ENCODE measurements at regions not wholly inside any gene's neighbourhood (a gene's known extent, or its start where the extent isn't known, plus 50 kb on each side); places are given as distances from the start of the nearest gene placed in this dataset.

- Mint-ChIP-seq H3K4me3 (no peak overlapping the region), H3K9me3 (no peaks in the 10 kb centered on the region; a peak in 2 of 5 replicates), H3K27me3 (ENCODE audit: low read depth) (peaks cover 36% of the 10 kb centered on the region), H3K27ac (no peak overlapping the region; a peak in 1 of 7 replicates), H3K4me1 (peaks cover 39 to 51% of the 10 kb centered on the region in 2 experiments), H3K36me3 (ENCODE audit: insufficient read depth in 1 of 3, low read depth in 3 of 3) (no peaks in the 10 kb centered on the region)
- no peak overlapping the region for H2BK5ac ChIP-seq (ENCODE audit: insufficient read length, low read length)
- H3K14ac ChIP-seq (ENCODE audit: insufficient read depth, low read length): no peak overlapping the region
- H2BK12ac ChIP-seq (ENCODE audit: insufficient read length, low read depth, low read length): no peak overlapping the region
- H3K4me1 ChIP-seq (ENCODE audit: insufficient read depth, low read length): peaks cover 4% of the 10 kb centered on the region; the same call in 1 of the 2 replicates
- H3T11ph ChIP-seq (ENCODE audit: low read length): no peak overlapping the region
- no peak overlapping the region for H3K4me2 ChIP-seq (ENCODE audit: insufficient read depth, insufficient read length, low read length)
- no peak overlapping the region for H2BK15ac ChIP-seq (ENCODE audit: low read depth, low read length)
- no peak overlapping the region for H2AFZ ChIP-seq (ENCODE audit: low read length)
- H3K9me3 ChIP-seq (ENCODE audit: control insufficient read depth, low read depth, low read length): no peaks in the 10 kb centered on the region
- no peak overlapping the region for H3K18ac ChIP-seq (ENCODE audit: insufficient read length, low read depth, low read length)
- no peak overlapping the region for H4K5ac ChIP-seq (ENCODE audit: insufficient read length, low read depth, low read length)
- H3K27me3 ChIP-seq (ENCODE audit: insufficient read depth, low read length): peaks cover 16% of the 10 kb centered on the region; the same call in 1 of the 2 replicates
- no peak overlapping the region for H4K8ac ChIP-seq (replicated peaks; ENCODE audit: insufficient read length, low read depth, low read length)
- no peak for DNase-seq
- no peaks in the 10 kb centered on the region for H3K79me2 ChIP-seq (ENCODE audit: insufficient read depth, low read length)
- no peak overlapping the region for H2BK120ac ChIP-seq (ENCODE audit: low read depth, low read length, poor library complexity, severe bottlenecking)
- no peaks in the 10 kb centered on the region for H3K23me2 ChIP-seq (ENCODE audit: insufficient read length, low read depth, low read length, poor library complexity, severe bottlenecking)
- no peak for TF ChIP-seq CTCF (conservative IDR thresholded peaks at IDR 0.05)
- H3K23ac ChIP-seq (ENCODE audit: insufficient read length, low read depth, low read length): no peak overlapping the region
- no peak overlapping the region for H3K9ac ChIP-seq (ENCODE audit: extremely low read depth, insufficient read length, low read length)
- no peak overlapping the region for H2BK20ac ChIP-seq (ENCODE audit: low read depth, low read length, poor library complexity, severe bottlenecking)
- H3K27ac ChIP-seq (ENCODE audit: insufficient read length, low read depth, low read length): no peak overlapping the region
- no CpG with 5 or more reads among the region's 11 CpGs for WGBS (ENCODE audit: extremely low coverage, insufficient read length, low lambda C conversion rate)
- H4K20me1 ChIP-seq (ENCODE audit: control insufficient read depth, insufficient read depth, insufficient read length): no peaks in the 10 kb centered on the region
- no peak overlapping the region for H4K91ac ChIP-seq (ENCODE audit: insufficient read length, low read depth, low read length)
- H3K79me1 ChIP-seq (ENCODE audit: insufficient read depth, low read depth, low read length, poor library complexity, severe bottlenecking): no peaks in the 10 kb centered on the region
- no peak overlapping the region for H3K56ac ChIP-seq (ENCODE audit: insufficient read length, low read depth, low read length)
- H3K4ac ChIP-seq (ENCODE audit: low read depth, low read length): no peak overlapping the region
- no peak overlapping the region for H2AK5ac ChIP-seq (ENCODE audit: insufficient read length, low read length)
Observed at GRCh38 chr22:46030231-46030880, 53.4 kb upstream of the WNT7B start.
